LHCN-M2 (cell line): ENCODE measurements at regions not wholly inside any gene's neighbourhood (a gene's known extent, or its start where the extent isn't known, plus 50 kb on each side); places are given as distances from the start of the nearest gene placed in this dataset.
A peak's percentile ranks its signal among the peaks of the same experiment; 100 is the strongest.
"Not testable (repeated sequence)": the region's sequence is repeated elsewhere in the genome, so short reads cannot be mapped to it uniquely, and the experiment has no call there.

ENCODE experiments used
- DNase-seq: peaks from one replicate; pipeline ENCODE4 v3.0.0-alpha.2; 2012; ENCODE audit warnings: low read depth

DNA sequence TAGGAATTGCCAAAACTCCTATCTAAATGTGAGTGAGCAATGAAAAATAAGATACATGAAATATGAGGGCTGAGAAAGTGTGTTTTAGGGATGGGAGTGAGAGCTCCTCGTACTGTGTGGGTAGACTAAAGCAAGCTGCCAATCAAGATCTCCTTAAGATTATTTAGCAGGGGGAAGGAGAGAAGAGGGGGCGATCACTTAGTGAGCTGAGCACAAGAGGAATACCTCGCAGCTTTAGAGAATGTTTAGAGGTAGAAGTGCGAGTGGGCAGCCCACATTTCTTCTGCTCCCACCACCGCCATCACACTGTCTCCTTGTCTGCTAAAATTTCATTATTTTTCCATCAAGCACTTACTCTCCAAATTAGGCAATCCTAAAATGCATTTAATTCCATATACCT lies 312.6 kb downstream of the ALDH8A1 start:
- DNase-seq, result no peak

DNA sequence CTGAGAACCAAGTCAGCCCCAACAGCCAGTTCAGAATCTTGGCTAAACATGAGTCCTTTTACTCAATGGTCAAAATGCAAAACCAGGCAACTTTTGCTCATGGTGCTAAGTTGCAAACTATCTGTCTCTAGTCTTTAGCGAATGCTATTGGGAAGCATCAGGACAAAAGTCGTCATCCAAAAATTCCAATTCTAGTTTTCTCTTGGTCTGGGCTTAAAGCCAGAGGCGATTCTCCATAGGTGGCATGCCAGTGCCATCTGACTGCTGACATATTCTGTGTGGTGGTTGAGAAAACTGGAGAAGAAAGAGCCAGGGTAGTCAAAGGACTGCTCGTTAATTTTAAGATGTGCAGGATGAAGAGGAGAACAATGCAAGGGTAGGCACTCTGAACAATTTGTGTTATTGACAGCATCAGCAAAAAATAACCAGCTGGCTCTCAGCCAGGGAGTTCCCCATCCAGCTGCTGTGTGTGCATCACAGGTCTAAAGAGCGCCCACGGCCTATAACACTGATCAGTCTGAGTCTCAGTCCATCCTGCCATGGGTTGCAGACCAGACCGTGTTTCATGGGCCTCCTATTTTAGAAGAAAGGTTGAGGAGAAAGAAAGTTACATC lies 313.6 kb downstream of the ALDH8A1 start:
- no peak for DNase-seq

DNA sequence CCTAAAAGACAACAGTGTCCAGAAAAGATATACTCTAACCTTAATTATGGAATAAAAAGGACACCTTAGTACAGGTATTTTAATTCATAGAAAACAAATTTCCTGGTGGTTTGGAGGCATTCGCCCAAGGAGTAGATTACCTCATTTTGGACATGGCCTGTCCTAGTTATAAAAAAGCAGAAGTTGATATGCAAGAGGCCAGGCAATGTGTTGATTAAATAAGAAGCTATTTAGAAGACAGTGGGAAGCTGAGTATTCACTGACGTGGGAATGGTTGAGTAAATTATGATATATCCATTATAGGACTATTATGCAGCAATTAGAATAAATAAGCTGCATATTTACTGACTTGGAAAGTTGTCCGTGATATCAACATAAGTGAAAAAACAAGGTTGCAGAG lies 314.9 kb downstream of the ALDH8A1 start:
- DNase-seq, result no peak

DNA sequence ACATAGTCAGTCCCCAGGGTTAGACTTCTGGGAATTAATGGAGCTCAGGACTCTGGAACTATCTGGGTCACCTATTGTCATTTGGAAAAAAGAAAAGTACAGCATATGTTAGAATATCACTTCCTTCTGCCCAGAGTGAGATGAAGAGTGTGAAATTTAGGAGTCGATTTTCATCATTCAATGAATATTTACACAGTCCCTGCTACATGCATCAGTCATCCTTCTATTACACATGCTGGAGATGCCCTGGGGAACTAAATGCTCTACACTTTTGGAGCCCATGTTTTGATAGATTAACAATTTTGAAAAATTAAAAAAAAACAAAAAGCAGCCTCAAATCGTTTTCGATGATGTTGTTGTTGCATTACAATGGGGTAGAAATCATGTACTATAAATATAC lies 315.4 kb downstream of the ALDH8A1 start:
- no peak for DNase-seq

DNA sequence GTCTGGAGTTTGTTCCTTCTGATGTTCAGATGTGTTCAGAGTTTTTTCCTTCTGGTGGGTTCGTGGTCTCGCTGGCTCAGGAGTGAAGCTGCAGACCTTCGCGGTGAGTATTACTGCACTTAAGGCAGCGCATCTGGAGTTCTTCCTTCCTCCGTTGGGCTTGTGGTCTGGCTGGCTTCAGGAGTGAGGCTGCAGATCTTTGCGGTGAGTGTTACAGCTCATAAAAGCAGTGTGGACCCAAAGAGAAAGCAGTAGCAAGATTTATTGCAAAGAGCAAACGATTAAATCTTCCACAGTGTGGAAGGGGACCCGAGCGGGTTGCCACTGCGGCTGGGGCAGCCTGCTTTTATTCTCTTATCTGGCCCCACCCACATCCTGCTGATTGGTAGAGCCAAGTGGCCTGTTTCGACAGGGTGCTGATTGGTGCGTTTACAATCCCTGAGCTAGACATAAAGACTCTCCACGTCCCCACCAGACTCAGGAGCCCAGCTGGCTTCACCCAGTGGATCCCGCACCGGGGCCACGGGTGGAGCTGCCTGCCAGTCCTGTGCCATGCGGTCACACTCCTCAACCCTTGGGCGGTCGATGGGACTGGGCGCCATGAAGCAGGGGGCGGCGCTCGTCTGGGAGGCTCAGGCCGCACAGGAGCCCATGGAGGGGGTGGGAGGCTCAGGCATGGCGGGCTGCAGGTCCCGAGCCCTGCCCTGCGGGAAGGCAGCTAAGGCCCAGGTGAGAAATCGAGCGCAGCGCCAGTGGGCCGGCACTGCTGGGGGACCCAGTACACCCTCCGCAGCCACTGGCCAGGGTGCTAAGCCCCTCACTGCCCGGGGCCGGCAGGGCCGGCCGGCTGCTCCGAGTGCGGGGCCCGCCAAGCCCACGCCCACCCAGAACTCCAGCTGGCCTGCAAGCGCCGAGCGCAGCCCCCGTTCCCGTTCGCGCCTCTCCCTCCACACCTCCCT lies 315.3 kb upstream of the SGK1 start:
- DNase-seq, result not testable (repeated sequence)

DNA sequence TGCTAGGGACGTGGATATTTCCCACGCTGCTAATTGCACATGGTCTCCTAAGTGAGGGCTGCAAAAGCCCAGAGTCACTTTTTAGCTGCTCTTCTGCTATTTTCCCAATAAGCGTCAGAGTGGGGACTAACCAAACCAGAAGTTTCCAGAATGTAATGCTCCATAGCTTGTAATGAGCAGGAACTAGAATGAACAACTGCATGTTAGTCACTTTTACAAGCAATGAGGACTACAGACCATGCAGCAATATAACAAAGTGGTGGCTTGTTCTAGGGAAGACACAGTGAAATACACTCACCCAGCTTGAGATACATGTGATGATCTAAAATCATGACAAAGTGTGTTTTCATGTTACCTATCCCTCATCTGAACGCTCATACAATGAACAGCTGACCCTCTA lies 314.1 kb upstream of the SGK1 start:
- no peak for DNase-seq

DNA sequence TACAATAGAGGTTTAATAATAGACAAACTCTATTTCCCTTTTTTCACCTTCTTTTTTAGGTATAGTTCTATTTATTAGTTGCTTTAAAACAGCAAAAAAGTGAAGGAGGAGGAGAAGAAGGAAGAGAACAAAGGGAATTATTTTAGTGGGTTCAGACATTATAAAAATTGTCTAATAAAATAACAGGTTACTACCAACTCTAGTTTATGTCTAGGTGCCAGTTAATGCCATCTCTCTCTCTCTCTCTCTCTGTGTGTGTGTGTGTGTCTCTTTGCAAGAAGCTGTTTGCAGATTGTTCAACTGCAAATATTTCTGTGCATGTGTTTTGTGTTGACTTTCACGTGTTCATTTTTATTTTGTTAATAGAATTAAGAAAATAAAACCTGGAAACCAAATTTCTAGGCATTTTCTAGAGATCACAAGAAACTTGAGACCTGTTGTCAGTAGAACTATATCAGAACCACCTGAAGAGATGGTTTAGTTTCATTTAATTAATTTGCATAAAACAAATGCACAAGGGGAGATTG lies 313.5 kb upstream of the SGK1 start:
- DNase-seq, result no peak

DNA sequence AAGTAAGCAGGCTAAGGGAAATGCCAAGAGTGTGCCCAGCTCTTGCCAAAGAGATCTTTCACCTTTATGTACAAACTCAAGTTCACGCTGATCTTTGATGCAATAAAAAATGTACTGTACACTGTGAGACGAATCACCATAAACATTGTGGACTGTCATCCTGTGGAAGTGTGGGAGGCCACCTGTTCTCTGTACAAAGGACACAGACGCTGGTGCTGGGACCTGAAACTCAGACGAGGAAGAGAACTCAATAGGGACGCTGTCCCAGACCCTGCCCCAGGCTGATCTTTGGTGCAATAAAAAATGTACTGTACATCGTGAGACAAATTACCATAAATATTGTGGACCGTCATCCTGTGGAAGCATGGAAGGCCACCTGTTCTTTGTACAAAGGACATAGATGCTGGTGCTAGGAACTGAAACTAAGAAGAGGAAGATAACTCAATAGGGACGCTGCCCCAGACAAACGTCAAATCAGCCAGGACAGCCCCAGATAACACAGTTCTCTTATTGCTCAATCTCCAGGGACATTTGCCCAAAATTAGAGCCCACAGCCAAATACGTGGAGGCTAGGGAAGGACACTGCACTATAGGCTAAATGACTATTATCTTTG lies 312.7 kb upstream of the SGK1 start:
- no peak for DNase-seq

DNA sequence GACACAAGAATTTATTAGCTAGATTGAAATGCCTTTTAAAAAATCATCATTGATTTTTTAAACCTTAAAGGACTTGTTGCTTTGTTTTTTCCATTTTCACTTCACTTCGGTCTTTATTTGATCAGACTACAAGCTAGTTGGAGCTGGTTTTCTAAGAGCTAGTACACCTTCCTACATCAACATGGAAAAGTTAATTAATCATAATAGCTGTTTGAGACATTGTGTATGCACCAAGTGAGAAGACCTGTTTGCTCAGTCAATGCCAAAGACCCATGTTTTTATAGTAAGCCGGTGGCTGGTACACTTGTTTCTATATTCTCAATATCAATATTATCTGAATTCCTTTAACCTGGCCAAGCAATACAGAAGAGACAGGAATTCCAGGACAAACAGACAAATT lies 310.2 kb upstream of the SGK1 start:
- DNase-seq, result no peak

DNA sequence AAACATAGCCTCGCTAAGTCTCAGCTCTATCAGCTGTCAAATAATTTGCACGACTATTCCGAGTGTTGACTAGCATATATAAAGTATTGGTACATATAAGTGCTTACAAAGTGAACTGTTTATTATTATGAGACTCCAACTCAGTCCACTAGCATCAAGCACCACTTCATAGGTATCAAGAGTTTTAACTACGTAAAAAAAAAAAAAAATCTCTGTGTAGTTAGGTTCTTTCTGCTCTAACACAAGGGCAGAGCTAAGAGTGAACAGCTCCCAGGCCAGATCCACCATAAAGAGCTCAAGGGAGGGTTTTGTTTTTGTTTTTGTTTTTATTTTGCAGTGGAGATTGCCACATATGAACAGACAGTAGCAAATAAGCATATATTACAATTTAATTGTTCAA lies 309.8 kb upstream of the SGK1 start:
- DNase-seq, result no peak

DNA sequence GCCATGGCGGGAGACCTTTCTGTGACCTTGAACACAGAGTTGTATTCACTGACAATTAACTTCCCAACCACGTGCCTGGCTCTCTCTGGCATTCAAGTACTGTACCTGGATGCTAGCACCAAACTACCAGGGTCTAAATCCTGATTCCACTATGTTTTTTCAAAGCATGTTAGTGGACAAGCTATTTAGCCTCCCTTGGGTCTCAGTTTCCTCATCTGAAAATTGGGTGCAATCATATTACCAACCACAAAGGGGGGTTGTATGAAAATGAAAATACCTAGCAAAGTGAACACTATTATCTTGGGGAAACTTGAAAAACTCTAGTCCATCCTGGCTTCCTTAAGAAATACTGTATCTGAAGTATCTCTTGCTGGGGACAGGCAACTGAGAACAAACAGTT lies 308.7 kb upstream of the SGK1 start:
- DNase-seq, result no peak

DNA sequence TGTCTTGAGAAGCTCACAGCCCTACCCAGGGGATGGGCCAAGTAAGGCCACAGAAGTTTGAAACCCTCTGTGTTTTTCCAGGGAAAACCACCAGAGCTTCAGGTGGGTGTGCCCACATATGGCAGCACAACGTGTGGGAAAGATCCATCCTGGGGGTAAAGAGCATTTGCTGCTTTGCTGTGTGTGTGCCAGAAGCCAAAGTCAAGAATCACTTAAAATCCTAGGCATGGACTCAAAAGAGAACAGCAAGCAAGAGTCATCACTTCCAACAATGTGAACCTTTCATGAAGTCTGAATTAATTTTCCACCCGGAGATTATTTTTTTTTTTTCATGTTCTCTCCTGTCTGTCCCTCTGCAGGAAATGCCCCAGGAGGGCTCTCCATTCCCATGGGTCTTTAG lies 308.2 kb upstream of the SGK1 start:
- no peak for DNase-seq

DNA sequence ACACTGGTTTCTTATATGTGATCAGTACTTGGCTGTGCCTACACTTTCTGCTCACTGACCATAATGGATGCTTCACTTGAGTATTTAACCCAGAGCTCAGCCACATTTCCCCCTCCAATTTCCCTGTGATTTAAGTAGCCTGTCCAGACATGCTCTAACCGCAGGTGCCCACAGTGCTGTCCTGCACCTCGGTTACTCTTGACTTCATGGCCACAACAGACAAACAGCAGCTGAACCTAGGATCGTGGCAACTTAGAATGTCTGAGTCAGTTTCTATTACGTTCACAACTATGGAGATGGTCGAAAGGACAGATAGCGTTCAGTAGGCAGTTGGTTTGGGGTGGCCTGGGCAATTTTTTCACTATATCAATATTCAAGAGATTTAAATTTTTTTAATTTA lies 306.9 kb upstream of the SGK1 start:
- no peak for DNase-seq

DNA sequence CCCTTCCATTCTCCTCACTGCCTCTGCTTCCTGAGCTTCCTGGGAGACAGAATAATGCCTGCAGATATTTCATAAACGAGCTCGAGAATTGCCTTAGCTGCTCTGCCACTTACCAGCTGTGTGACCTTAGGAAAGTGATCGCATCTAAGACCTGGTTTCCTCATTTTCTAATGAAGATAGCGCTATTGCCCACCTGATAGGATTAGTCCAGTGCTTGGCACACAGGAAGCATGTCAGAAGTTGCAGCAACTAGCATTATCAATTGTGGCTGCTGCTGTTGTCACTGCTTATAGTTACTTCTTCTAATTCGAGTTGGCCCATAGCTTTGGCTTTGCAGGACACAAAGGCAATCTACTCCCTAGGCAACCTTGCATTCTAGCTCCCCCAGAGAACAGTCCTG lies 305.5 kb upstream of the SGK1 start:
- DNase-seq, result no peak

DNA sequence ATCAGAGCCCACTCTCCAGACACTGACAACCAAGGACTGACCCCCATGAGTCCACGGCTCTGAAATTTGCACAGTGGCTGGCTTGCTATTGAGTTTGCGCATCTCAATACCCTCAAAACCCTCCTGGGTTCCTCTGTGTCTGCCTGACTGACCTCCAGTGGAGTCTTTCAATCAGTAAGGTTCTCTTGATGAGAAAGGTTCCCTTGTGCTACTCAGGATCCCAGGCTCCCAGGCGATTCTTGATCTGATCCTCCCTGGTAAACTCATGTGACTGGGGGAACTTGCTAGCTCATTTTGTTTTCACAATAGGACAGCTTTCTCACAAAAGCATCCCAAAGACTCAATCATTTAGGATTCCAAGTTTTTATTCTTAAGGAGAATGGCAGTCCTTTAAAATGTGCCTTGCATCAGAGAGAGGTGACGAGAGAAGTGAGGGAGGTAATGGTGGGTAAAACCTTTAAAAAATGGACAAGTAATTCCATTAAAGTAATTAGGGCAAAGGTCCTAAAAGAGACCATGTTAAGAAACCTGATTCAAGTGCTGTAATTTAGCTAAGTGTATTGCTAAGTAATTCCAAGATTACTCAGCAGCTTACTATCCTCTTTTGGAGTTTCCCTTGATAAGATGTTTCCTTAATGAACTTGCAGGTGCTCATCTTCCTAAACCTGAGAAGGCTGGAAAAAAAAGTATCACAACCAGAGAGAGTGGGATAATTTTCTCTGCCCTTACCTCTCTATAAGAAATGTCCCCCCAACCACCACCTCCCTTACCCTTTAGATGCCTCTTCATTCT lies 304.7 kb upstream of the SGK1 start:
- no peak for DNase-seq

DNA sequence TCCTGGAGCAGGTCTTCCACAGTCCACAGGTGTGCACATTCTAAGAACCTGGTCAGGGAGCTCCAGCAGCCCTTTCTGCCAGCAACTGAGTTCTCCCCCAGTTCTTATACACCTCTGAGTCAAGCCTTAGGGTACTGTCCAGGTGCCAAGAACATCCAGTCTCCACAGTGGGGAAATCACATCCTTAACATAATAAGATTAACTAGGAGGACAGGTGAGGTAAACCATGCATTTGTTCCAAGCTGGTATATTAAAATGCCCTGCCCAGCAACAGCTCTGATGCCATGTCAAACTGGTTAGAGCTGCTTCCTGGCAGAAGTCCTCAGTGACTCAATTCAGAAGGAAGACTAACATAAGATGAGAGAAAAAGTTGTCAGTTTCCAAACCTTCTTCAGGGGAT lies 303.9 kb upstream of the SGK1 start:
- peak; percentile 16 for DNase-seq

DNA sequence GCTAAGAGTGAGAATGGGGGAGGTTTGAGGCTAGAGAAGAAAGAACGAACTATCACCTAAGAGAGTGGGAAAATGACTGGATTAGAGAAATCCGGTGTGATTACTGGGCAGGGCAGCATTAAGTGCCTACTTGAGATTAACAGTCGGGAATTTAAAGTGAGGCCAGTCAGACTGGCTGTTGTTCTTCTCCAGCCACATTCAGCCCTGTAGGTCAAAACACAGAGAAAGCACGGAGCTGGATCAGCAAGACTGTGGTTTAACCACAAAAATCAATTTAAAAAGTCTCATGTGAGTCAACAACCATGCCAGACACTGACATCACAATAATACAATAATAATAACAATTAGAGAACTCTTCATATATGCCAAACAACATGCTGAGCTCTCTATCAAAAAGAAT lies 301.9 kb upstream of the SGK1 start:
- peak; percentile 83 for DNase-seq

DNA sequence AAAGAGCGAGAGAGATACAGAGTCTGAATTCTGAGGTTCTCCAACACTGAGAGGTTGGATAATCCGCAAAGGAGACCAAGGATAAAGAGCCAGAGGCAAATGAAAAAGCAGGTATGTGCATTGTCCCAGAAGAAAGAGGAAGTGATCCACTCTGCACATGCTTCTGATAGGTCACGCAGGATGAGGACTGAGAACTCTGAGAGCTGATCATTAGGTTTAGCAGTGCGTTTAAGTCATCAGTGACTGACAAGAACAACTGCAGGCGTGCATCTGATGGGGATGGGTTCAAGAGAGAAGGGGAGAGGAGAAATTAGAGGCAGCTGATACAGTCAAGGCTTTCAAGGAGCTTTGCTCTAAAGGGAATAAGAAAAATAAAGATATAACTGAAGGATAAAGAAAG lies 301.2 kb upstream of the SGK1 start:
- no peak for DNase-seq

DNA sequence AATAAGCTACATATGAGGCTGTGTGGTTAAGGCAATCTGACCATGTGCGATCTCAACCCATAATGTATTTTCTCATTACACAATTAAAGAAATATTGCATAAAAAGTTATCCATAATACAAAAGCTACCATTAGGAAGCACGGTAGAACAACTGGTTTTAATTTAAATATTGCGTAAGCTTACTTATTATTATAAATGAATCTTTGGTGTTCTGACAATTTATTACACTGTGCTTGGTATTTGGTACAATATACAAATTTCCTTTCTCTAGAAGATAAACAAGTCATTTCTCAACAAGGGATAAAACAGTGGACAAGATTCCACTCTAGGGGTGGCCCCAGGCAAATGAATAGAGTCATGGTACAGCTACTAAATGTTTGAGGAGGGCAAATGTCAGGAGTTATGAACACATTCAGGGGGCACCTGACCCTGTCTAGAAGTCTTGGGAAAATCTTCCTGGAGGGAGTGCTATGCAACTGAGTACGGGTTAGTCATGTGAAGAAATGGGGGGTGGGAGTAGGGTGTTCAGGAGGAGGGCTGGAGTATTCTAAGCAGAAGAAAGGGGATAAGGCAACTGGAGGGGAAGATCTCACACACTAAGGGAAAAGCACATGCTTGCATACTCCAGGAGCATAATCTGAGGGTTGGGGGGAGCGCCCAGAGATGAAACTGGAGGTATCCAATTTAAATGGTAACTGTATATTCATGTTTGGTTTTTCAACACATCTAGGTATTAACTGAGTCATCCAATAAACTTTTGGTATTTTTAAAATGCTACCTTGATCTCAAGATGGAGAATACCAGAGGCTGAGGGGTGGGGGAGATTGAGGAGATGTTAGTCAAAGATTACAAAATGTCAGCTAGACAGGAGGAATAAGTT lies 296.9 kb upstream of the SGK1 start:
- DNase-seq, result no peak

DNA sequence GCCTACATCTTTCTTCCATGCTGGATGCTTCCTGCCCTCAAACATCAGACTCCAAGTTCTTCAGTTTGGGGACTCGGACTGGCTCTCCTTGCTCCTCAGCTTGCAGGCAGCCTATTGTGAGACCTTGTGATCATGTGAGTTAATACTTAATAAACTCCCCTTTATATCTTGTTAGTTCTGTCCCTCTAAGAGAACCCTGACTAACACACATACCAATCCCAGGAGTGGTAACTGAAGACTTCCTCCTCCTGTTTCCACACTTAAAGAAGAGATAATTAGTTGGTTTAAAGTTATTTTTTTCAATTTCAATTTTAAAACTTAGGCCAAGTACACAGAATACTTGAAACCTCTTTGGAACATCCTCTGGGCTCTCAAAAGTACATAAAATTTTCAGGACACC lies 294.2 kb upstream of the SGK1 start:
- not testable (repeated sequence) for DNase-seq

DNA sequence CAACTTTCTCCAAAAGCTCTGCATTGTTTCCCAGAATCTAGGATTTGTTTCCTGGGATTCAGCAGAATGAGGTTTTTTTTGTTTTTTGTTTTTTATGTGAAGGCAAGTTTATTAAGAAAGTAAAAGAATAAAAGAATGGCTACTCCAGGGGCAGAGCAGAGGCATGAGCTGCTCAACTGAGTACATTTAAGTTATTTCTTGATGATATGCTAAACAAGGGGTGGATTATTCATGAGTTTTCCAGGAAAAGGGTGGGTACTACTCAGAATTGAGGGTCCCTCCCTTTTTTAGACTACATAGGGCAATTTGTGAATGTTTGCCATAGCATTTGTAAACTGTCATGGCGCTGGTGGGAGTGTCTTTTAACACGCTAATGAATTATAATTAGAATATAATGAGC lies 292.5 kb upstream of the SGK1 start:
- no peak for DNase-seq
